GM18502 (cell line): ENCODE measurements at regions not wholly inside any gene's neighbourhood (a gene's known extent, or its start where the extent isn't known, plus 50 kb on each side); places are given as distances from the start of the nearest gene placed in this dataset.

Experiments used
- ATAC-seq: cut with Tn5 transposase; IDR thresholded peaks from one replicate; pipeline ENCODE4 v1.9.1; 2021; ENCODE audit warnings: mild to moderate bottlenecking; ENCODE audit not compliant: unreplicated experiment, poor library complexity

DNA sequence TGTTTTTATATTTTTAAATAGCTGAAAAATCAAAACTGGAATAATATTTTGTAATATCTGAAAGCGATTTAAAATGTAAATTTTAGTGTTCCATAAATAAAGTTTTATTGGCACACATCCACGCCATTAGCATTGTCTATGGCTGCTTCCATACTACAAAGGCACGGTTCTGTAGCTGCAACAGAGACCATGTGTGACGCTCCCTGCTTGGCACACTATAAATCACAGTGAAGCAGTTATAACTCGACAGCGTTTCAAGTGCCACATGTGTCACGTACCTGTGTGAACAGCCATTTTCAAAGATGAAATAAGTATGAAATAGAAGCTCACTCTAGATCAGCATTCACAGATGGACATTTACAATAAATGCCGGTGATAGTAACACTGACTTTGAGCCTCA lies 810.1 kb upstream of the WWC1 start:
- no peak for ATAC-seq

DNA sequence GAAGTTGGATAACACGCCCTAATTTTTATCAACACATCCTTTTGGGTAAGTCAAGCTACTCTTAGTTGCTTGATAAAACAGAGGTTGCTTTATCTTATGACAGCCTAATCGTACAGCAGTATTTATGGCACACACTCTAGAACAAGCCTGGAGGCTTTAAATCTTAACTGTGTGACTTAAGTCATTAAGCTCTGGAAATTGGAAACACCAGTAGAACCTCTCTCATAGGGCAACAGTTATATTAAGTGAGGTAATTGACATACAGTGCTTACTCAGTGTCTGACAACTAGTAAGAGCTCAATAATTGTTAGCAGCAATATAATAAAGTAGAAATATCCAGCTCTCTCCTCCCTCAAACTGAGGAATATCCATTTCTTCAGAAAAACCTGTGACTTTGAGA lies 808.9 kb upstream of the WWC1 start:
- ATAC-seq: no peak

DNA sequence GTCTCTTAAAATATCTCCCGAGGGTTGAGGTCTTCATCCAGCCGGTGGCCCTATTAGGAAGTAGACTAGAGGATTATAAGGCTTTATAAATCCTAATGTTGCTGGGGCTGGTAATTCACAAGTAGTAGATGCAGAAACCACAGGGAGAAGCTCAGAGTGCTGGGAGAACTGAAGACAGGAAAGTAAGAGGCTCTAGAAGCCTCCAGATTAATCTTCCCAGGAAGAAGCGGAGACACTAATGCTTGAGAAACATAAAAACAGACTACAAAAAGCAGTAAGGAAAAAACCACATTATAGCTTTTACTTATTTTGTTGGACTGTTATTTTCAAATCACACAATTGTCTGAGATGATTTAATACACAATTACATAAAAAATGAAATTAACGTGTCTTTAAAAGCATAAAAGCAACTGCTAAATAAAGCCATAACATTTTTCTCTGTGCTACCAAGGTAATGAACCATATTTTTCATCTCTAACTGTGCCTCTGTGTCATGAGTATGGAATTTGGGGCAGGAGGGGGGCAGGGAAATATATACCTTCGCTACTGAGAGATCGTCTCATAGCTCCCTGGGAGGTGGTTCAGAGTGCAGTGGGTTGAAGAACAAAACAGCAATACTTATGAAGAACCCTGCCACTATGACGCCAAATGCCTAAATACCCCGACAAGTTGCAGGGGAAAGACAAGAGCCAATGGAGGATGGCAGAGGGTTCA lies 806.2 kb upstream of the WWC1 start:
- ATAC-seq: no peak

DNA sequence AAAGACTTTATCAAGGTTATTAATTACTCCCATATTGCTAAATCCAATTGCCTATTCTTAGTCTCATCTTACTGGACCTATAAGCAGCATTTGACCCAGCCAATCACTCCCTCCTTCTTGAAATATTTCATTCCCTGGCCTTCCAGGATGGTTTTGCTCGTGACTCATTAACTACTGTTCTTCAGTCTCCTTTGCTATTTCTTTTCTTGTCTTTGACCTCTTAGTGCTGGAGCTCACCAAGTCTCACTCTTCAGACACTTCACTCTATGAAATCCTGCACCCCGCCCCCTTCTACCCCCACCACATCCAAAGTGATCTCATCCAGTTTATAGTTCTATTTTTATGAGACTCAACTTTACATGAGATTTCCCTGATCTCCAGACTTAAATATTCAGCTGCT lies 803.1 kb upstream of the WWC1 start:
- ATAC-seq: no peak

DNA sequence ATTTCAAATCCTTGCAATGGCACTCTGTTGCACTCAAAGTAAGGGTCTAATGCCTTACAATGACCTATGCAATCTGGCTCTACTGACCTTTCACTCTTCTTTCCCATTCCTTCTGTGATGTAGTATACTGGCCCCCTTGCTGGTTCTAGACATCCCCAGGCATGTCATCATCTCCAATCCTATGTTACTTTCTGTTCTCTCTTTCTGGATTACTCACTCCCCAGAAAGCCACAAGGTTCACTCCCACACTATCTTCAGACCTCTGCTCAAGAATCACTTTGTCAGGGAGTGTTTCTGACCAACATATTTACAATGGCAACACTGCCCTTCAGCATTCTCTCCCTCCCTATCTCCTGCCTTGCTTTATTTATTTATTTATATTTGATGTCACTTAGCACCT lies 802.2 kb upstream of the WWC1 start:
- ATAC-seq: peak; percentile 92

DNA sequence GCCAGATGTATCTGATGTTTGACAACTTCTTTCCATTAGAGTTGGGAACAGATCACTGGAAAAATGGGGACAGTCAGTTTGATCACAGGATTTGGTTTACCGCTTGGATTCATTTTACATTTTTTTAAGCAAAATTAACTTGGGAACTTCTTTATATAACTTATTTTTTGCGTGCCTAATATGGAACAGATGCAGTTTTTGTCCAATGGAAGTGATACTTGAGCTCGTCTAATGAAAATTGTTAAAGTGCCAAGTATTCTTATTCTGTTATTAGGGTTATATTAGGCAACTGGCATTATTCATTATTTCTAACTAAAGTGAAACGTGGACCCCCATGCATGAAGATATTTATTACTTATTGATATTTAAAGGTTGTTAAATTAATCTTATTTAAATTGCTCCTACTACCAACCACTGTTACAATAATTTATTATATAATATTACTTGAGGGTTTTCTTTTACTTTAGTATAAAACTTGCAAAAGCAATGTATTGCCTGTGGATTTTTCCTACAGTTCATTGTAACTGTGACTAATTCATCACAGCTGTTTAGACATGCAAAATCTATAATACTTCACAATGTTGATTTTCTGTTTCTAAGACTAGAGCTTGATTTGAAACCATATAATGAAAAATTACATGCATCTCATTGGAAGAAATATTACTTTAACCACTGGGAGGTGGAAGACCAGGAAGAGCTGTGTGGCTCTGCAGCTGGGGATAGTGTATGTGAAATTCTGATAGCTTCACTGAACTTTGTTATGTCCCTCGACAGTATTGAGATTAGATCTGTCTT lies 787.3 kb upstream of the WWC1 start:
- ATAC-seq: no peak

DNA sequence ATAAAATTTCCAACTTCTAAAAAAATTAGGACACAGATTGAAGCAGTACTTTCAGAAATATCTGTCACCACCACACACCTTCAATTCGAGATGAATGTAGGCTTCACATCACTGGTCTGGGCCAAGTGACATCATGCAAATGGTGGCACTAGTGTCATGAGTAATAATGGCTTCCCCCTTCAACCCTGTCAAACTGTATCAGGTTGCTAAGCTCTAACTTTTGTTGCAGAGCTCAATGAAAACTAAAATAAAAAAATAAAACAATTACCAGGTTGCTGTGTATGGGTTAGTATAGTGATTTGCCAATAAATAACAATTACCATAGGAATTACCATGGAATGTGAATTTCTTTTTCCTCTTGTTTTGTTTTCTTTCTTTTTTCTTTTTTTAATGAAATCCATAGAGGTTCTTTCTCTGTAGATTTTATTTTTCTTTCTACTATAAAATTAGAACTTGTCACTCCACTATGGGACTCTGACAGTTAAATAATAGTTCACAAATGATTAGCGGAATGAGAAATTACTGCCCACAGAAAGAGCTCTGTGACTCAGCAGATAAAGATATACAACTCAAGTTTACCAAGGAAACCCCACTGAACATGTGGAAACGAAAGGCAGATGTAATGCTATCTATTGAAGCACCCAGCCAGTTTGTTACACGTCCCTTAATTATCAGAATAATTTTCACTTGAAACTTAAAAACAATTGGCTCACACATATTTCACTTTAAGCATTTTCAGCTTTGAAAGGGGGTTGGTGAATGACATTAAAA lies 783.8 kb upstream of the WWC1 start:
- no peak for ATAC-seq

DNA sequence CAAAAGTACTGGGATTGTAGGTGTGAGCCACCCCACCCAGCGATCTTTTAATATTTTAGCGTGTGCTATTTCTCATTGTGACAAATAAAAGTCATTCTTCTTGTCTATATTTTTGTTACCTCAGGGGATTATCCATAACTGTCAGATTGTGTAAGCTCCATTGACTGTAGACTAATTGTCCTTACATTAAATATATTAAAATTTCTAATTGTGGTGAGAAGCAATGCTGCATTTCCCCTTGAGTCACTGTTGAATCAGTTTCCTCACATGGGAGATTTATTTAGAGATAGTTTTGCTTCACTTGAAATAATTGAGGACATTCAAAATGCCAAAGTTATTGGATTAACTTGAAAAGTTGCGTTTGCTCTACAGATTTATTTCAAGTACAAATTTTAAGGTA lies 782.4 kb upstream of the WWC1 start:
- ATAC-seq: no peak

DNA sequence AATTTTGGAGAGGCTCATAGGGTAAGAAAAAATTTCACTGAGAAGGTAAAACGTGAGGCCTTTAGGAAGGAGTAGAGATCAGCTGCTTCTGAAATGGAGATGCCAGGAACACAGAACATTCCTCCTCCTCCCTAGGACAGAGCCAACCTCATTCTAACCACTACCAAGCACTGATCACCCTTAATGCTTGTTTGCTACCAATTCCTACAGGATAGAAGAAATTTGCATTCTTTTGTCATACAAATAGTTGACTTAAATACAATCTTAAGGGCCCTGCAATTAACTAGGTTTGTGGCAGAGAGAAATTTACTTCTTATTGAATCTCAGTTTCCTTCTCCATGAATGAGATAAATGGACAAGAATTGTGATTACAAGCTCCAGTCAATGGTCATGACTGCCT lies 780.2 kb upstream of the WWC1 start:
- ATAC-seq: no peak

DNA sequence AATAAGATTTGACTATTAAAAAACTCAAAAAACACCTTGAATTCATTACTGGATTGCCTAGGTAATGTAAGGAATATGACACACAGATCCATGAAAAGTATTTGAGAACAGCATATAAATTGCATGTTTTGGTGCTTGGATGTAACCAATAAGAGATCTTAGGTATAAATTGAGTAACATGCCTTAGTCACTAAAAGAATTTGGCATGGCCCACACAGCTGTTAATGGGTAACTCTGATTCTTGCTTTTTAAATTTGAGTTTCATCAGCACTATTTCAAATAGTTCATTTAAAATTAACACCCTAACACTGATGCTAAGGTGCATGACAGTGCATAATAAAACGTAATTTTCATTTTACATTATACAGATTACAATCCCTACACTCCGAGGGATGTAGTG lies 779.3 kb upstream of the WWC1 start:
- ATAC-seq: no peak

DNA sequence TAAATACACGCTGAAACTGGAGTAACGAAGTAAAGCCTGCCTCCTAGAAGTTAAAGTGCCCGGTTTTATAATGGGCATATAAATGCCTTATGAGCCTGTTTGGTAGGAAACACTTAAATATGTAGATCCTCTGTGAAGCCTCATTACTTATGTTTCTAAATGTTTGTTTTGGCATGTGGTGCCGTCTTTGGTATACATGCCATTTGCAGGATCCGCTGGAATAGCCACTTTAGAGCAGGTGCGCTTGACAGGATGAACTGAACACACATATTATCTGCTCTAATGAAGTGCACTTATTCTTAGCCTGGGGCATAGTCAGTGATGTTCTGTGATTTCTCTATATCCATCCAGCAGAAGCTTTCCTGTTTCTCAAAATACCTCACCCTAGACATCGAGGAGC lies 778.1 kb upstream of the WWC1 start:
- no peak for ATAC-seq

DNA sequence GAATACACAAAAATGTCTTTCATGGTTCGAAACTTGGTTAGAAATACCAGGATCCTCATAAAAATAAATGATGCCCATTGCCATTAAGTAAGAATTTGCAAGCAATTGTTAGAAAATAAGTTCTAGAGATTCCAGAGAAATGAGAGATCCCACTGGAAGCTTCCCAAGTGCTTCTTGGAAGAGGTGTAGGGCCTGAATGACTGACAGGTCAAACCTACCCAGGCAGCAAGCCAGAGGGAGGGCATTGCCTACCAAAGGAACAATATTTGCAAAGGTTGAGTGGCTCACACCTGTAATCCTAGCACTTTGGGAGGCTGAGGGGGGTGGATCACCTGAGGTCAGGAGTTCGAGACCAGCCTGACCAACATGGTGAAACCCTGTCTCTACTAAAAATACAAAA lies 777.0 kb upstream of the WWC1 start:
- ATAC-seq: no peak

DNA sequence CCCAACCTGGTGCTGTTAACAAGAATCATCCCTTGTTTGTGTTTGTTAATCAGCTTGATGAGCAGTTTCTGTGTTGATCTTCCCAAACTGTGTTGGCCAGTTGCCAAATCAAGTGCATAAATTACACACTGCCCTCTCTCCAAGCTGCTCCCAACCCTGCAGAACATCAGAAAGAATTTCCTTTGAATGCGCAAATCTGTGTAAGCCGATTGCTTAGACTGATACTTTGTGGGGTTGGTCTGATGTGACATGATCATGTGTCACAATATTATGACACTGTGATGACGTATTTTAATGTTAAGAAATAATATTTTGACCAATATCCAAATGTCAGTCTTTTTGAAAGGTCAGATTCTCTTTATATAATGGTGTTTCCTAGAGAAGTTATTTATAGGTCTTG lies 766.4 kb upstream of the WWC1 start:
- no peak for ATAC-seq

DNA sequence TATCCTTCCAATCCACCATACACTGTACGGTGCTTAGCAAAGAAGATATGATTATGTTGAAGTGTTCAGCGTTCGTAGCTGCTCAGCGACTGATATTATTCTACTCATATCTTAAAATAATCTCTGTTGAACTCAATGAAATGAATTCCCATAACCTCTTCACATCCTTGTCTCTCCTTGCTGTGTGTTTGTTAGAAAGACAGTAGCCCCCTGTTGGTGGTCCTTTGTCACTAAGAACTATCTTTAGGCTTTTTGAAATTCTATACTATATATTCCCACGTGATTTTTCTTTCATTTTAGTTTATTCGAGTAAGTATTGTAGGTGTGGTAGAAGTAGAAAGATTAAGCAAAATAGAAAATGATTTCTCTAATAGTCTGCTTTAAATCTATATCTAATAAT lies 762.8 kb upstream of the WWC1 start:
- ATAC-seq: no peak

DNA sequence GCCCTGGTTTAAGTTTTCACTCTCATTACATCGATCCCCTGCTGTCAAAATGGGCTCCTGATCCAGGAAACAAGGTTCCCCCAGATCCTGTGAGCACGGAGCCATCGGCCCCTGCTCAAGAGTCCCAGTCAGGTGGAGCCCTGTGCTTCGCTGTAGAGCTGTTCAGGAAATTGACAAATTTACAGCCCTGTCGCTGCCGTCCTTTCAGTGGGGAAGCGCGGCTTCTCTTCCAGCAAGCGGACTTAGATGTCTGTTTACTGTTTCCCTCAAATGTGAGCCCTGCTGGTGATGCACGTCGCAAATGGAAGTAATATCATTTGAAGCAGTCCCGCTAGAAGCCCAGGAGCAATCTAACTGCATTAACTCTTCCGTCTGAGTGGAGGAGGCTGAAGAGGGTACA lies 760.9 kb upstream of the WWC1 start:
- no peak for ATAC-seq

DNA sequence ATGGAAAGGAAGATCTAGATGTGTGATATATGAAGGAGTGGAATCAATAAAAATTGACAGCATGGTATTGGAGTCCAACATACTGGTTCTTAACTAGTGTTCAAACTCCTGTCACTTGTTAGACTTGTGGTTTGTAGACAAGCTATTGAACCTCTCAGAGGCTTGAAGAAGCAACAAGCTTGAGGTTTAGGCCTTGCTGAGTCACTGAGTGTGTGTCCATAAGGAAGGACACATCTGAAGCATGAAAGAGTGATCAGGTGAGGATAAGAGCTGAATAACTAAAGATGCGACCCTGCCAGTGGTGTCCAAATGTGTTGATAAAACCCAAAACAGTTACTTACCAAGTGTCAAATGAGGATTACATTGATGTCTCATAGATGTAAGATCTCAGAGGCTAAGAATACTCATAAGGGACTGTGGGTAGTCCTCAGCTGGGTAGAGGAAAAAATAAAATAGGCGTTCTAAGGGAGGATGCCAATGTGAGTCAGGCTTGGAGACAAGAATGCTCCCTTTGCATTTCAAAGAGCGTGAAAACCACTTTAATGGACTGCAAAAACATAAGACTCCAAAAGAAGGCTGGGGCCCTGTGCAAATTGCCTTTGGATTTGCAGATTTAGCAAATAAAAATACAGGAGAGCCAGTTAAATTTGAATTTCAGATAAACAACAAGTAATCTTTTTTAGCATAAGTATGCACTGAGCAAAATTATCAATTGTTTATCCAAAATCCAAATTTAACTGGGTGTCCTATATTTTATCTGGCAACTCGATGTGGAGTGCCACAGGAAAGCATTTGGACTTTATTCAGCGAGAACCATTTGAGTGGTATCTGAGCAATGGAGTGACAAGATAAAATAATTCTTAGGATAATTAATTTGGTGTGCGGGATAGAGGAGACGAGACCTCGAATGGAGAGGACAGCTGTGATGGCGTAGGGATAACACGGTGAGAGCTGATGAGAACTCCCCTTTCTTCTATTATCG lies 757.3 kb upstream of the WWC1 start:
- ATAC-seq: no peak

DNA sequence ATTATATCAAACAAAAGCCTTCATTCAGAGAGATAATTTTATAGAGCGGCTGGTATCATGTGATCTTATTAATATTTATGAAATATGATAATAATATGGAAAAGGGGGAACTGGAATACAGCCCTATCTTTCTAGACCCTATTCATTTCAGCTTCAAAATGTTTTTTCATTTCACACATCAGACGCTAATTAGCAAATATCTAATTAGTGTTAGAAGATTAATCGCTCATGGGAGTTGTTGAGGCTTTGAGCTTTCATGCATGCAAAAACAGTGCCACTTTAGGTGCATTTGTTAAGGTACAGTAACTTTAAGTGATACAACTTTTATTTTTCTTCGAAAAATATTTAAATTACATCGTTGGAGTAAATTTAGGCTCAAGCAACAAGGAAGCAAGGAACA lies 751.7 kb upstream of the WWC1 start:
- no peak for ATAC-seq

DNA sequence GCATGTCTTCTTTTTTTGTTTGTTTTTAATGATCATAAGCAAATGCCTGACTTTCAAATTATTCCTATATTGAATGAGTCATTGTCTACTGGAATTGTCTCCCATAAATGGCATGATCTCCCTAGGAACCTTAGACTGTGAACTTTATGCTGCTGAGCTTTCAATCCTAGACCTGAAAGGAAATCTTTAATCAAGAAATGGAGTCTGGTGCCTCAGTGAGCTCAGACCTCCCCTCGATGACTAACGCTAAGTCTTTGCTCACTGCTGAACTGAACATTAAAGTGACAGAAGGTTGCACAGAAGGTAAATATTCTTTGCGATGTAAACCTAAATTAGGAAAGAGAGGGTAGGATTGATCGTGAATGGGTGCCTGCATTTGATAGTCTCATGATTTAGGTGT lies 745.2 kb upstream of the WWC1 start:
- no peak for ATAC-seq

DNA sequence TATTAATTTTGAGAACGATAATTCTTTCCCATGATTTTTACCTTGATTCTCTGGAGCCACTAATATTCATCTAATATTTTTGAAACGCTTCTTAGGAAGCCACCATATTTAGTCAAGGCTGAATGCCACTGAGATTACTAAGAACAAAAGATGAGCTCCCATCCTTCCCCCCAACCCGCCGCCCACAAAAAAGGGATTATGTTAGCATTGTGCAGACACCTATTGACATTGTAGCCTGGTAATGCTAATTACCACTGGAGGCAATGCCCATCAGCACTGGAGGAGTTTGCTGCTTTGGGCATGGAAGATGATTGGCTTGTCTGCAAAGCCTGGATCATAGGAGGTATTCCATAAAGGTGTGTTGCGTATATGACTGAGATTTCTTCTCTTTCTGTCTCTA lies 739.1 kb upstream of the WWC1 start:
- no peak for ATAC-seq

DNA sequence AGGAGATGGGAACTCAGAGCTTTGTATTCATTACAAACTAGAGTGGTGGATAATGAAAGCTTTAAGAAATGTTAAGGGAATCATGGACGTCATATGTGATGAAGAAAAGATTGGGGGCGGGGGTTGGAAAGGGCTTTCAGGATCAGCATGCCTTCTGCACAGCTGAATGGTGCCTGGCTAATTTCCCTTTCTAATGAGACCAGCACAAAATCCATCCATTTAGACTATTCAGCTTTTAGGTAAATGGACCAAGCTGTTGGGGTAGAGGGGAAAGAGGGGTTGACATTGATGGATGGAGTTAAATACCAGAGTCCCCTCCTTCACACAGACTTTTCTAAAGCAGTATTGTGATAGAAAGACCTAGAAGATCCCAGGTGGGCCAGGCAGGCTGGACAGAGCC lies 737.9 kb upstream of the WWC1 start:
- no peak for ATAC-seq
